ENCODE measurements at regions not wholly inside any gene's neighbourhood (a gene's known extent, or its start where the extent isn't known, plus 50 kb on each side); places are given as distances from the start of the nearest gene placed in this dataset.
A peak's percentile ranks its signal among the peaks of the same experiment; 100 is the strongest.

DNA sequence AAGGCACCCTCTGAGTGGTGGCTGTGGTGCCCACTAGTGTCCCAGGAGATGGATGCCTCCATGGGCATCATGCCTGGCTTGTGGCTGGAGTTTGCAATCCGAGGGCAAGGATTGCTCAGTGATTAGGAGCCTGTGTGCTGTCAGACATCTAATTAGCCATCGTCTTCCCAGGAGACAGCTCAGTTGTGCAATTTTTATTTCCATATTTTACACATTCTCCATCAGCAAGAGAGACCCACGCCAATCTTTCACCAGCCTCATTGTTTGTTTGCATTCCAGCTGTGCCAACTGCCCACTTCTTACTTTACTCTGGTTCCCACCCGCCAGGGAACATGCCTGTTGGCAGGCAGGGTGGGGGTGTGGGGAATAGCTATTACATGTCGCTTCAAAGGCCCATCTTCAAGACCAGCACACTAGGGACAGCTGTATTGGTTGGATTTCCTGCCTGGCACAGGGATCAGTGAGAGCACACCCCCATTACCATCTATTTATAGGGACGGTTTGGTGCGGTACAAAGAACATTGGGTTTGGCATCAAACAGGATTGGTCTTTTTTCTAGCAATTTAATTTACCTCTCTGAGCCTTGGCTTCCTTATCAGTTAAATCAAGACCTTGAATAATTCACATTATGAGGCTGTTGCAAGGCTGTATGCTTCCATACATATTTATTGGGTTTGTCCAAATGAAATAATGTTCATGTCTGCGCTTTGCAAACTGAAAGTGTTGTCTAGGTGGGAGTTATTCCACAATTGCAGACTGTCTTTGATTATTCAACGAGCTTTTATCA is 80.7 kb upstream of the NAV2 start:
- TF ChIP-seq, protein P1, sequence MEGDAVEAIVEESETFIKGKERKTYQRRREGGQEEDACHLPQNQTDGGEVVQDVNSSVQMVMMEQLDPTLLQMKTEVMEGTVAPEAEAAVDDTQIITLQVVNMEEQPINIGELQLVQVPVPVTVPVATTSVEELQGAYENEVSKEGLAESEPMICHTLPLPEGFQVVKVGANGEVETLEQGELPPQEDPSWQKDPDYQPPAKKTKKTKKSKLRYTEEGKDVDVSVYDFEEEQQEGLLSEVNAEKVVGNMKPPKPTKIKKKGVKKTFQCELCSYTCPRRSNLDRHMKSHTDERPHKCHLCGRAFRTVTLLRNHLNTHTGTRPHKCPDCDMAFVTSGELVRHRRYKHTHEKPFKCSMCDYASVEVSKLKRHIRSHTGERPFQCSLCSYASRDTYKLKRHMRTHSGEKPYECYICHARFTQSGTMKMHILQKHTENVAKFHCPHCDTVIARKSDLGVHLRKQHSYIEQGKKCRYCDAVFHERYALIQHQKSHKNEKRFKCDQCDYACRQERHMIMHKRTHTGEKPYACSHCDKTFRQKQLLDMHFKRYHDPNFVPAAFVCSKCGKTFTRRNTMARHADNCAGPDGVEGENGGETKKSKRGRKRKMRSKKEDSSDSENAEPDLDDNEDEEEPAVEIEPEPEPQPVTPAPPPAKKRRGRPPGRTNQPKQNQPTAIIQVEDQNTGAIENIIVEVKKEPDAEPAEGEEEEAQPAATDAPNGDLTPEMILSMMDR (conservative IDR thresholded peaks at IDR 0.05; ENCODE audit: low read depth, low read length): no peak
- TF ChIP-seq MAFK (IDR thresholded peaks at IDR 0.05; ENCODE audit: low read depth, low read length) (no peak), POLR2A (IDR thresholded peaks at IDR 0.05; ENCODE audit: low read depth, low read length) (no peak), CEBPB (IDR thresholded peaks at IDR 0.05; ENCODE audit: low read depth, low read length) (peak; percentile 31; the same call in 1 of the 2 replicates), NFE2L2 (IDR thresholded peaks at IDR 0.05; ENCODE audit: low read depth, low read length) (no peak), CHD1 (IDR thresholded peaks at IDR 0.05; ENCODE audit: low read depth, low read length) (no peak)
